Neural cell (in vitro differentiated cells): ENCODE measurements at regions not wholly inside any gene's neighbourhood (a gene's known extent, or its start where the extent isn't known, plus 50 kb on each side); places are given as distances from the start of the nearest gene placed in this dataset.

Source experiments
- EP300 ChIP-seq: fragments of 450-650 bp; conservative IDR thresholded peaks from 2 replicates; pipeline ENCODE4 v1.6.1; 2014; ENCODE audit warnings: antibody characterized with exemption, mild to moderate bottlenecking, moderate library complexity; ENCODE audit not compliant: poor library complexity, severe bottlenecking
- EZH2 ChIP-seq: fragments of 200-600, 300-800 bp; shearing (Covaris generic), sonication (generic); IDR thresholded peaks from 2 replicates; pipeline ENCODE4 v1.6.1; 2014; ENCODE audit warnings: antibody characterized with exemption, low read length, borderline replicate concordance, mild to moderate bottlenecking; ENCODE audit not compliant: insufficient read depth, poor library complexity, severe bottlenecking
- MXI1 ChIP-seq: fragments of 450-650 bp; conservative IDR thresholded peaks from 2 replicates; pipeline ENCODE4 v1.6.1; 2014; ENCODE audit warnings: antibody characterized with exemption, mild to moderate bottlenecking; ENCODE audit not compliant: poor library complexity, severe bottlenecking
- POLR2AphosphoS5 ChIP-seq: IDR thresholded peaks from 2 replicates; pipeline ENCODE4 v1.6.1; 2012
- RAD21 ChIP-seq: fragments of 450-650 bp; conservative IDR thresholded peaks from 2 replicates; pipeline ENCODE4 v1.6.1; 2014; ENCODE audit warnings: antibody characterized with exemption, mild to moderate bottlenecking, moderate library complexity
- SMC3 ChIP-seq: fragments of 450-650 bp; conservative IDR thresholded peaks from 2 replicates; pipeline ENCODE4 v1.6.1; 2014; ENCODE audit warnings: antibody characterized with exemption, mild to moderate bottlenecking, moderate library complexity; ENCODE audit not compliant: poor library complexity
- TAF1 ChIP-seq: IDR thresholded peaks from 2 replicates; pipeline ENCODE4 v1.6.1; 2012; ENCODE audit warnings: low read depth
- TF ChIP-seq, protein P1 (sequence below): fragments of 450-650 bp; IDR thresholded peaks from 2 replicates; pipeline ENCODE4 v1.5.1; 2014; ENCODE audit warnings: antibody characterized with exemption, mild to moderate bottlenecking, moderate library complexity; ENCODE audit not compliant: poor library complexity, severe bottlenecking
- TF ChIP-seq, protein P2 (sequence below): IDR thresholded peaks from 2 replicates; pipeline ENCODE4 v1.6.1; 2012; ENCODE audit warnings: borderline replicate concordance

DNA sequence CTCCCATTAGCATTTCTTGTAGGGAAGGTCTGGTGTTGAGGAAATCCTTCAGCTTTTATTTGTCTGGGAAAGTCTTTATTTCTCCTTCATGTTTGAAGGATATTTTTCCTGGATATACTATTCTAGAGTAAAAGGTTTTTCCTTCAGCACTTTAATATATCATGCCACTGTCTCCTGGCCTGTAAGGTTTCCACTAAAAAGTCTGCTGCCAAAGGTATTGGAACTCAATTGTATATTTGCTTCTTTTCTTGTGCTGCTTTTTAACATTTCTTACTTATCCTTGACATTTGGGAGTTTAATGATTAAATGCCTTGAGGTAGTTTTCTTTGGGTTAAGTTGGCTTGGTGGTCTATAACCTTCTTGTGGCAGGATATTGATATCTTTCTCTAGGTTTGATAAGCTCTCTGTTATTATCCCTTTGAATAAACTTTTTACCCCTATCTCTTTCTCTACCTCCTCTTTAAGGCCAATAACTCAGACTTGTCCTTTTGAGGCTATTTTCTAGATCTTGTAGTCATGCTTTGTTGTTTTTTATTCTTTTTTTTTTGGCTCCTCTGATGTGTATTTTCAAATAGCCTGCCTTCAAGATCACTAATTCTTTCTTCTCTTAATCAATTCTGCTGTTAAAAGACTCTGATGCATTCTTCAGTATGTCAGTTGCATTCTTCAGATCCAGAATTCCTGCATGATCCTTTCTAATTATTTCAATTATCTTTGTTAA lies 225.0 kb upstream of the ZNF217 start:
- TF ChIP-seq, protein P1, sequence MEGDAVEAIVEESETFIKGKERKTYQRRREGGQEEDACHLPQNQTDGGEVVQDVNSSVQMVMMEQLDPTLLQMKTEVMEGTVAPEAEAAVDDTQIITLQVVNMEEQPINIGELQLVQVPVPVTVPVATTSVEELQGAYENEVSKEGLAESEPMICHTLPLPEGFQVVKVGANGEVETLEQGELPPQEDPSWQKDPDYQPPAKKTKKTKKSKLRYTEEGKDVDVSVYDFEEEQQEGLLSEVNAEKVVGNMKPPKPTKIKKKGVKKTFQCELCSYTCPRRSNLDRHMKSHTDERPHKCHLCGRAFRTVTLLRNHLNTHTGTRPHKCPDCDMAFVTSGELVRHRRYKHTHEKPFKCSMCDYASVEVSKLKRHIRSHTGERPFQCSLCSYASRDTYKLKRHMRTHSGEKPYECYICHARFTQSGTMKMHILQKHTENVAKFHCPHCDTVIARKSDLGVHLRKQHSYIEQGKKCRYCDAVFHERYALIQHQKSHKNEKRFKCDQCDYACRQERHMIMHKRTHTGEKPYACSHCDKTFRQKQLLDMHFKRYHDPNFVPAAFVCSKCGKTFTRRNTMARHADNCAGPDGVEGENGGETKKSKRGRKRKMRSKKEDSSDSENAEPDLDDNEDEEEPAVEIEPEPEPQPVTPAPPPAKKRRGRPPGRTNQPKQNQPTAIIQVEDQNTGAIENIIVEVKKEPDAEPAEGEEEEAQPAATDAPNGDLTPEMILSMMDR: no peak
- TF ChIP-seq EP300 (no peak), POLR2AphosphoS5 (no peak), MXI1 (no peak), RAD21 (no peak), TAF1 (no peak), EZH2 (no peak), SMC3 (no peak)
- TF ChIP-seq, protein P2, sequence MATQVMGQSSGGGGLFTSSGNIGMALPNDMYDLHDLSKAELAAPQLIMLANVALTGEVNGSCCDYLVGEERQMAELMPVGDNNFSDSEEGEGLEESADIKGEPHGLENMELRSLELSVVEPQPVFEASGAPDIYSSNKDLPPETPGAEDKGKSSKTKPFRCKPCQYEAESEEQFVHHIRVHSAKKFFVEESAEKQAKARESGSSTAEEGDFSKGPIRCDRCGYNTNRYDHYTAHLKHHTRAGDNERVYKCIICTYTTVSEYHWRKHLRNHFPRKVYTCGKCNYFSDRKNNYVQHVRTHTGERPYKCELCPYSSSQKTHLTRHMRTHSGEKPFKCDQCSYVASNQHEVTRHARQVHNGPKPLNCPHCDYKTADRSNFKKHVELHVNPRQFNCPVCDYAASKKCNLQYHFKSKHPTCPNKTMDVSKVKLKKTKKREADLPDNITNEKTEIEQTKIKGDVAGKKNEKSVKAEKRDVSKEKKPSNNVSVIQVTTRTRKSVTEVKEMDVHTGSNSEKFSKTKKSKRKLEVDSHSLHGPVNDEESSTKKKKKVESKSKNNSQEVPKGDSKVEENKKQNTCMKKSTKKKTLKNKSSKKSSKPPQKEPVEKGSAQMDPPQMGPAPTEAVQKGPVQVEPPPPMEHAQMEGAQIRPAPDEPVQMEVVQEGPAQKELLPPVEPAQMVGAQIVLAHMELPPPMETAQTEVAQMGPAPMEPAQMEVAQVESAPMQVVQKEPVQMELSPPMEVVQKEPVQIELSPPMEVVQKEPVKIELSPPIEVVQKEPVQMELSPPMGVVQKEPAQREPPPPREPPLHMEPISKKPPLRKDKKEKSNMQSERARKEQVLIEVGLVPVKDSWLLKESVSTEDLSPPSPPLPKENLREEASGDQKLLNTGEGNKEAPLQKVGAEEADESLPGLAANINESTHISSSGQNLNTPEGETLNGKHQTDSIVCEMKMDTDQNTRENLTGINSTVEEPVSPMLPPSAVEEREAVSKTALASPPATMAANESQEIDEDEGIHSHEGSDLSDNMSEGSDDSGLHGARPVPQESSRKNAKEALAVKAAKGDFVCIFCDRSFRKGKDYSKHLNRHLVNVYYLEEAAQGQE: no peak
